ENCODE measurements at regions not wholly inside any gene's neighbourhood (a gene's known extent, or its start where the extent isn't known, plus 50 kb on each side); places are given as distances from the start of the nearest gene placed in this dataset.
"Not testable (repeated sequence)": the region's sequence is repeated elsewhere in the genome, so short reads cannot be mapped to it uniquely, and the experiment has no call there.

DNA sequence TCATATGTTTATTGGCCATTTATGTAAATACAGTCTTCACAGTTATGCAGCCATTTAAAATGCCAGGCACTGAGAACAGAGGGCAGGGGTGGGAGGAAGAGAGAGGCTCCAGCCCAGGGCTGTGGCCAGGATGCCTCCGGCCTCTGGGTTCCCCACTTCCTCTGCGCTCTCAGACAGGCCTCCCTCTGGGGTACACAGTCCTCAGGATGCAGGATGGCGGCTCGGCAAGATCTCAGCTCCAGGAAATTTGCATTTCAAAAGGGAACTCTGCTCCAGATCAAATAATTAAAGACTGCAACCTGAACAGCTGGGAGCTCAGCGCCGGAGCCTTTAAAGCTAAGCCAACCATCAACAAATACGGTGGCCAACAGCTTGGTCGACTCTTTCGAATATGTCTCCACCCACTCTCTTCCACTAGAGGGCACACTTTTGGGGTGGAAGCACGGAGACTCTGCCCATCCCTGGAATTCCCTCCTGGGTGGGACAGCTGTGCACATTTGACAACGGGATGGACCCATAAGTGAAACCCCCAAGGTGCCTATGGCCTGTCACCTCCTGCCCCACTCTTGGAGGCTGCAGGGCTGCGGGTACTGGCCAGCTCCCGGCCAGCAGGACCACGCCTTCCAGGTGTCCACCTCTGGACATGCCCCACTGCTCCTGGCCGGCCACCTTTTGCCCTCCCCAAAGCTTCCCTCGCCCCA is 1044.7 kb downstream of the BRD1 start:
- DNase-seq: no peak

DNA sequence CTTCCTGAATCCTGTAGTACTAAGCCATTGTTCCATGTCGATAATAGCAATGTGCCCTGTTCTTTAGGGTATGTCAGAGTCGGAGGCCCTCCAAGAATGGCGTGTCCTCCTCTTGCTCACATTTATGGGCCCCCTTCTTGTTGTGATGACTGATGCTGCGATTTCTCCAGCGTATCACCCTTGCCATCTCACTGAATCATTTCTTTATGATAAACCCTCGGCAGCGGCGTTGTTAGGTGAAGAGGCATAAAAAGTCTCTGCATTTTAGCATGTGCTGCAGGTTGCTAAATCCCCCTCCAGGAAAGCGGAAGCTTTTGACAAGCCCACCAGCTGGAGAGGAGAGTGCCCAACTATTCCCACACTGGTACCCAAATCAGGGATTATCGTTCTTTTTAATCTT is 1045.3 kb downstream of the BRD1 start:
- DNase-seq: no peak

GRCh38 chr22:48781868-48782267 is 1045.8 kb downstream of the BRD1 start:
- no peak for DNase-seq

GRCh38 chr22:48781391-48781790 is 1046.3 kb downstream of the BRD1 start:
- no peak for DNase-seq

DNA sequence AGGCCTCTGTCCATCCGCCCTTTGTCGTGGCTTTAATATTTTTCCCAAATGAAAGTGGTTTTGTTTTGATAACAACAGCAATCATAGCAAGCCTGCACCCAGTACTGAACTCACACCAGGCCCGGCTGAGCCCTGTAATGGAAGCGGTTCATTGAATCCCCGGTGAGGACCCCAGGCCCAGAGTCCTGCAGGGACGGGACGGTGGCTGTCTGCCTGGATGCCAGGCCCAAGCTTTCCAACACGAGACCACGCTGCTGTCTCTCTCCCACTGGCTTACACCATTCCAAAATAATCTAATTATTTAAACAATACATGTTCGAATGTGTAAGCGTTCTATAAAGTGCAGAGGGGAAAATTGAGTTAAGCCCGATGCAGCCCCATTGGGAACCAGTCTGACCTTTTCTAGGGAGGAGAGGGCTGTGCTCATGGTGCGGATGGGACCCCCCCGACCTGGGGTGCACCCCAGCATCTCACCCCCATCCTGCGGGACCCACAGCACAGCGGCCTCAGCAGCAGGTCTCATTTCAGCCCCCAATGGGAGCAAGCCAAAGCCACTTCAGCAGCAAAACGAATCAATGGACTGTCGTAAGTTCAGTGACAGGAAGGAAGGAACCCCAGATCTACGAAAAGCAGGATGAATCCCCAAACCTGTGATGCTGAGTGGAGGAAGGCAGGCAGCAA is 1046.9 kb downstream of the BRD1 start:
- no peak for DNase-seq

GRCh38 chr22:48779661-48780596 is 1047.7 kb downstream of the BRD1 start:
- no peak for DNase-seq

DNA sequence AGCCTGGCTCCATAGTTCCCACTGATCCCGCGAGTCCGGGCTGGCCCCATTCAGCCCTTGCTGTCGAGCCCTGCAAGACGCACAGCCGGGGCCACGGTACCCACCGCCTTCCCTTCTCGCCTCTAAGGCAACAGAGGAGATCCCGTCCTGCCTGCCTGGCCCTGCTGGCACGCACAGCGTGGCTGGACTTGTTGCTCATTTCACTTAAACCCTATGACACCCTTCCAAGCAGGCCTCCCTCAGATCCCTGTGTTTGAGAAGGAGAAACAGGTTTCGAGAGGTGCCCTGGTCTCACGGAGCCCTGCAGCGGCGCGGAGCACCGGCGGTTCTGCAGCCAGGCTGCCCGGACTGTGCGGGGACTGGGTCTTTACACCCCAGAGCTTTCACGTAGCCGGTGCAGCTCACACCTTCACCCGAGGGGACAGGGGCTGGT is 1048.4 kb downstream of the BRD1 start:
- DNase-seq: no peak

DNA sequence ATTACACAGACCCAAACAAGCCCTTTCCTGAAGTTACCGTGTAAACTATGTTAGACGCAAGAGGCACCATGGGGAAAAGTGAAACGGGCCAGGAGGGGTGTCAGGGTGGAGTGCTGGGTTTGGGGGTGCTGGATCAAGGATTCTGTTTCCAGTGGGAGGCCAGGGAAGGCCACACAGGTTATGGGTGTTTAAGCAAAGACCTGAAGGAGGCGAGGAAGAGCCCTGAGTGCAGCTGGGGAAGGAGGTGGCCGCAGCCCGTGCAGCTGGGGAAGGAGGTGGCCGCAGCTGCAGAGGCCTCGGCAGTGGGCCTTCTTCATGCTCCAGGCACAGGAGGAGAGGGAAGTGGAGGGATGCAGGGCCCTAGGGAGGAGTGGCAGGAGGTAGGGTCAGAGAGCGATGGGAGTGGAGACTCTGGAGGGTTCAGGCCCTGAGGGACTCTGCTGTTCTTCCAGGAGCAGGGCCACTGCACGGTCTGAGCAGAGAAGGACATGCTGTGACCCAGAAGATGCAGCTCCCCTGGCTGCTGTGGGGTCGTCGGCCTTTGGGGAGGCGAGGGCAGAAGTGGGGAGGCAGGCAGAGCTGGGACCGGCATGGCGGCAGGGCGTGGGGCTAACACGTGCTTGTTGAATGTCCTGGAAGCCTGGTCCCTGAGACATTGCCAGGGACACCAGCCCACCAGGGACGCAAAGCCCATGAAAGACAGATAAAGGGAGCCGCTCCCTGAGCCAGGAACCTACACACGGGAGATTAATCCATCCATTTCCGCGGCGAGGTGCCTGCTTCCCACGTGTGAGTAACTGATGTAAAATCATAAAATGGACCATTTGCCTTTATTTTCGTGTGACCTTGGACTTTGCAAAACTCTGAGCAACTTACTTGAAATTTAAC is 1049.1 kb downstream of the BRD1 start:
- DNase-seq: no peak

DNA sequence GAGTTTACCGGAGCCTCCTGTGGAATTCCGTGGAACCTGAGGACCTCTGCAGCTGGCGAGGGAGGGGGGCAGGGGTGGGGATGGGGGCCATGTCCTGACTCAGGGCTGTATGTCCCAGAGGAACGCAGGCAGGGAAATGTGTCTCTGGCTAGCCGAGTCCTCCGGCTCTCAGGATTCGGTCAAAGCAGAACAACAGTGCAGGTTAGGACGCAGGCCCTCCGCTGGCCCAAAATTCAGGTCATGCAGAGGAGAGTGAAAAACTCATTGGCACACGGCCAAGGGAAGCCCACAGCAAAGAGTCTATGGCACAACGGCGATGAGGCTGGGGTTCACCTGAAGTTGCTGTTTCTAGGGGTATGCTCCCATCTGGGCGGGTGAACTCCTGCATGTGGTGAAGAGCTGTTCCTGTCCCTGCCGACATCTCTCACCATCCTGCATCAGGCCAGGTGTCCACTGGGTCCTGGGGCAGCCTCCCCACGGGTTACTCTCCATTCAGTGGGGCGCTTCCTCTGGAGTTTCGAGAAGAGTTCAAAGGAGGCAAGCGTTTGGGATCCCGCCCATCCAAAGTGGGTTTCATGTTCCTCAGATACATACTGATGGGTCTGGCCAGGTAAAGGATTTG is 1055.3 kb downstream of the BRD1 start:
- DNase-seq: no peak

DNA sequence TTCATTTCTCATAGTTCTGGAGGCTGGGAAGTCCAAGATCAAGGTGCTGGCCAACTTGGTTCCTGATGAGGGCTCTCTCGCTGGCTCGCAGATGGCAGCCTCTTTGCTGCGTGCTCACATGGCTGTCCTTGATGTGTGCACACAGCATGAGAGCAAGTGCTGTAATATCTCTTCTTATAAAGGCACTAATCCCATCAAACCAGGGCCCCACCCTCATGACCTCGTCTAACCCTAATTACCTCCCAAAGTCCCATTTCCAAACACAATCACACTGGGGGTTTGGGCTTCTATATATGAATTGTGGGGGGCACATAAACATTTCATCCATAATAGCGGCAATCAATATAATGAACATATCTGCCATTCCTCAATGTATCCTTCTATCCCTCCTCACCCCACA is 1062.1 kb downstream of the BRD1 start:
- DNase-seq: no peak

DNA sequence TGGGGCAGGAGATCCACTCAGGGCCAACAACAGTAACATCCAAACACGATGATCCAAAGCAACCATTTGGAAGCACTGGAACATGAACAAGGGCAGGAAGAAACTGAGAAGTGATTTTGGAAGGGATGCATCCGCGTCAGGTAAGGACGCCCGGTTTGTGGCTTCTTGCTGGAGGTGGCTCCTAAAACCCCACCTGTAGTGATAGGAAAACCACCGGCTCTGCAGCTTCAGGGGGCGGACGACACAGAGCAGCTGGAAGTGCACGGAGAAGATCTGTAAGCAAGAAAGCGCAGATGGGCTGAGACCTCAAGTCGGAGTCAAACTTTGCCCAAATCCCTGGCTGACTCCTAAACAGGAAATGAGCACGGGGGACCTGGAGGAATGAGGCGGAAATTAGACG is 1066.1 kb downstream of the BRD1 start:
- no peak for DNase-seq

DNA sequence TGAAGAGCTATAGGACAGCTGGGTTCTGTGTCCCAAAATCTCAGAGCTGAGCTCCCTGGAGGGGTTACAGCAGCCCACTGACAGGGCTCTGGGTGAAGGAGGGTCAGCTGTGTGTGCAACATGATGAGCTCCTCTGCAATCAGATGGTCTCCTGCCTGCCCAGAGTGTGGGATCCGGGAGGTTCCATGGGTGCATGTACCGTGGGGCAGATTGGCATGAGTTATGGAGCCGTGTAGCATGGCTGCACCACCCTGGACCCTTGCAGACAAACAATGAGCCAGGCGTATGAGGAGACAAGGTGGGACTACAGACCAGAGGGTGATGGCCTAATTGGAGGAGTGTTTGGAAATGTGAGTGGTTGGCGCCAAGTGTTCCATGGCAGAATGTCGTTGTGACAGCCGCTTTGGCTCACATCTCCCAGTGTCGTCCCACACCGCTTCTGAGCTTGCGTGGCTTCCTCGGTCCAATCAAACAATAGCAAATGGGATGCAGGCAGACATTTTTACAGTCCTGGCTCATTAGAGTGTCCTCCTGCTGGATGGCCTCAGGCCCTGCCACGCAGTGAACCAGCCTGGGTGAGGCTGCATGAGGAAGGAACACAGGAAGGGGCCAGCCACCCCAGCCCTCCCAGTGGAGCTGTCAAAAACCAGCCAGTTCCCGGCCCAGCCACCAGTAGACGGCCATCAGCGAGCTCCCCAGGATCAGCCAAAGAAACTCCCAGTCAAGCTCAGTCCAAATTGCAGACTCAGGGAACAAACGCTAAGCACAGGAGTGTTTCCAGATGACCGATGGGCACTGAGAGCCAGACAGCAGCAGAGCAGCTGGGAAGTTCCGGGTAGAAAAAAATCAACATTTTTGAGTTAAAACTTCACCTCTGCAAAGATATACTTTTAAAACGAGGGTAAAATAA is 1066.9 kb downstream of the BRD1 start:
- no peak for DNase-seq

- DNase-seq: no peak
Observed at GRCh38 chr22:48758881-48759875, 1068.5 kb downstream of the BRD1 start.

DNA sequence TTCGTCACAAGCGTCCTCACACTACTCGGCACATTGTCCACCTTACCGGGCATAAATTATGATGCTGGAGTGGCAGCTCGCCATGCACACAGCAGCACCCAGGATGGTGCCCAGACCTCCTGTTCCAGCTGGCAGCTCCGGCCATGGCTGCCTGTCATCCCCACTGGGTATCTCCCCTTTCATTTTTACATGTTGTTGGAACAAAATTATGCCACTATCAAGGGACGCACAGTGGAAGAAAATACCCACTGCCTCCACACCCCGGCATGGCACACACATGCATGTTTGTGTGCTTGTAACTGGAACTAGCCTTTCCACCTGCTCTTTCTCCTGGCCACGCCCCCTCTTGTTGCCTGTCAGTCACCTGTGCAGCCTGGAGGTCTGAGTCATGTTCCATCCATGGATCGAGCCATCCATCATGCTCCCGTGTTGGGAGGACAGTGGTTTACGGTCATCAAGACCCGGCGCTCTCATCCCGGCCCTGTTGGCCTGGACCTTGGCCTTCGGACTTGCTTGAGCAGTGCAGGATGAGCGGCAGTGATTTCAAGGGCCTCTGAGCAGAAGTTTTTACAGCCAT is 1069.6 kb downstream of the BRD1 start:
- no peak for DNase-seq

GRCh38 chr22:48757581-48757980 is 1070.1 kb downstream of the BRD1 start:
- no peak for DNase-seq

GRCh38 chr22:48757135-48757534 is 1070.5 kb downstream of the BRD1 start:
- DNase-seq: not testable (repeated sequence)

DNA sequence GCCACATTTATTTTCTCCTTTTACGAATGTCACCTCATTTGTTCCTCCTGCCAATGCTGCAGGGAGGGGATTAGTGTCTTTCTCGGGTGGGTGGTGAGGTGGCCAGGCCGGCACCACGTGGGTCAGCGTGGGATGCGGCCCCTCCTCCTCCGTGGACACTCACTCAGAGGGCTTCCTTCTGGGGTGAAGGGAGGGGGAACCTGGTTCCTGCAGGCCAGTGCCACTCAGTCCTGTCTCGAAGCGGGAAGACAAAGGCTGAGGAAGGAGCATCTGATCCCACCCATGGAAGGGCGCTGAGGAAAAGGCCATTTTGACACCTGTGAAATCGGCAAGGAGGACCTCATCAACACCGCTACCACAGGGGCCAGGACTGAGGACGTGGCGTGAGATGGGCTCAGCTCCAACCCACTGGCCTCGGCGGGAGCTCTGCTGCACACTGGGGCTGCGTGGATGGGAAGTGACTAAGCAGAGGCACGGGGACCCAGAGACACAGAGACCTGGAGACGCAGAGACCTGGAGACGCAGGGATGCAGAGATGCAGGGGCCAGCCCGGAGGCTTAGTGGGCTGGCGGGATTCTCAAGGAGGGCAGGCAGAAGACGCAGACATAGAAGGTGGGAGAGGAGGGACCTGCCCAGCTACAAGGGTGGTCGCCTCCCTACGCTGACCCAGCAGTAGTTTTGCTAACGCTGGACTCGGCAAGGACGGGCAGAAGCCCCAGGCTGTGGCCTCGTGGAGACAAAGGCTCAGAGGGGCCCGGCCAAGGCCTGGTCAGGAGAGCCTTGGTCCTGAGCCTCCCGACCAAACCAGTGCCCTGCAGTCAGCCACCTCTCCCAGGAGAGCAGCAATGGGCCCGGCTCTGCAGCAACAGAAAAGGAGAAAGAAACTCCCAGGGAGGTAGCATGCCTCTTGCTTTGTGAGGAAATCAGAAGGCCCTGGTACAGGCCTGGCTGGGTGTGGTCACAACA is 1071.2 kb downstream of the BRD1 start:
- DNase-seq: no peak

All from NCI-H2107 (cell line).